ENCODE measurements at regions not wholly inside any gene's neighbourhood (a gene's known extent, or its start where the extent isn't known, plus 50 kb on each side); places are given as distances from the start of the nearest gene placed in this dataset.
"Not testable (repeated sequence)": the region's sequence is repeated elsewhere in the genome, so short reads cannot be mapped to it uniquely, and the experiment has no call there.

GRCh38 chr4:132382243-132382642 is 766.9 kb upstream of the PCDH10 start:
- DNase-seq (ENCODE audit: low read depth): no peak

- no peak for DNase-seq (ENCODE audit: low read depth)
These were observed 765.4 kb upstream of the PCDH10 start for GRCh38 chr4:132383571-132384199.

- DNase-seq (ENCODE audit: low read depth): no peak
These were observed 764.4 kb upstream of the PCDH10 start for GRCh38 chr4:132384709-132385108.

- DNase-seq (ENCODE audit: low read depth): no peak
These were observed 763.0 kb upstream of the PCDH10 start for GRCh38 chr4:132386130-132386529.

GRCh38 chr4:132387060-132387459 is 762.0 kb upstream of the PCDH10 start:
- DNase-seq (ENCODE audit: low read depth): no peak

- DNase-seq (ENCODE audit: low read depth): no peak
These were observed 753.5 kb upstream of the PCDH10 start for GRCh38 chr4:132395561-132395960.

DNA sequence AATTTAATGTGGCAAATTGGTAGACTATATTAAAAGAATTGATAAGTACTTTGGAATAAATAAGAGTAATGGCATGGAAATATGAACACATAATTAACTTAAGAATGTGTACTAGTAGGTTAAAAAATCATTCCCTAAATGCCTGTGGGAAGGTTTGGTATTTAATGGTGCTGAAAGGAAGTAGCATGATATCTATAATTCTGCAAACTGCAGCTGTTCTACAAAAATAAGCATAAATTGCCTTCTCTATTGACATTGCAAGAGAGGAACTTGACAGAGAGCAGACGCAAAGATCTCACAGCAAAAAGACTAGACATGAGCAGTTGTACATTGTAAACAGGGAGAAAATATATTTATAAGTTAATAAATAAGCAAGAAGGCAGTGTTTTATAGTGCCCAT is 752.5 kb upstream of the PCDH10 start:
- DNase-seq (ENCODE audit: low read depth): no peak

DNA sequence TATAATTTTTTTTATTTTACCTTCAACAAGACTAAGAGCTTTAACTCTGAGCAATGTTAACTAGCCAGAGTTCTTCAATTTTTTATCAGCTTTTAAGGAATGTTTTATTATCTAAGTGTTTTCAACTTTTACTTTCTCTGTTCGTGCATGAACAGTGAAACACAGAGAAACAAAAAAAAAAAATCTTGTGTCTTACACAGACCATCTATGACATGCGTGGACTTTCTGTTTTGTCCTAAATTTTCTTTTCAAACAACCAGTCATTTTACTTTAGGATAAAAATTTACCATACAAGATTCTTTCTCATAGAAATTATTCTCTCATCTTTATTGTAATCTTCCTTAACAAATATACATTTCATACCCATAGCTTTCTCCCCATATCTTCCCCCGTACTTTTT is 731.9 kb upstream of the PCDH10 start:
- DNase-seq (ENCODE audit: low read depth): no peak

- no peak for DNase-seq (ENCODE audit: low read depth)
These were observed 722.0 kb upstream of the PCDH10 start for GRCh38 chr4:132427125-132427524.

- no peak for DNase-seq (ENCODE audit: low read depth)
These were observed 712.0 kb upstream of the PCDH10 start for GRCh38 chr4:132437117-132437516.

- no peak for DNase-seq (ENCODE audit: low read depth)
These were observed 703.7 kb upstream of the PCDH10 start for GRCh38 chr4:132445386-132445785.

DNA sequence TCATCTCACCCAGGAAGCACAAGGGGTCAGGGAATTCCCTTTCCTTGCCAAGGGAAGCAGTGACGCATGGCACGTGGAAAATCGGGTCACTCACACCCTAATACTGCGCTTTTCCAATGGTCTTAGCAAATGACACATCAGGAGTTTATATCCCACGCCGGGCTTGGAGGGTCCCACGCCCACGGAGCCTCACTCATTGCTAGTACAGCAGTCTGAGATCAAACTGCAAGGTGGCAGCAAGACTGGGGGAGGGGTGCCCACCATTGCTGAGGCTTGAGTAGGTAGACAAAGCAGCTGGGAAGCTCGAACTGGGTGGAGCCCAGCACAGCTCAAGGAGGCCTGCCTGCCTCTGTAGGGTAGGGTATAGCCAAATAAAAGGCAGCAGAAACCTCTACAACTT is 691.1 kb upstream of the PCDH10 start:
- DNase-seq (ENCODE audit: low read depth): not testable (repeated sequence)

DNA sequence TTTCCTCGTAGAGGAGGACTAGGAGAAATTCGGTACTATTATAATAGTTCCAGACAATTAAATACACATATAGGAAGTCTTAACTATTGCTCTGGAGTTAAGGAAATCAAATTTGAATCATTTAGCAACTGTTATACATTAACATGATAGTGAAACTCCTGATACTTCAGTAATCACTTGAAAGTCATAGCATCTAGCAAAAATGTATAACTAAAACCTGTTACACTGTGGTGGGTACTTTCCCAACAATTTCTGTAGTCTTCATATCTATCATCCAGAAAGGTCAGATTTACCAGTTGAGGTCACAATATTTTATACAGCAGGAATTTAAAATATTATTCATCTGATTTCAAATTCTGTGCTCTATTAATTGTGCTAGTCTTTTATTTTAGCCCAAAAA is 669.6 kb upstream of the PCDH10 start:
- no peak for DNase-seq (ENCODE audit: low read depth)

DNA sequence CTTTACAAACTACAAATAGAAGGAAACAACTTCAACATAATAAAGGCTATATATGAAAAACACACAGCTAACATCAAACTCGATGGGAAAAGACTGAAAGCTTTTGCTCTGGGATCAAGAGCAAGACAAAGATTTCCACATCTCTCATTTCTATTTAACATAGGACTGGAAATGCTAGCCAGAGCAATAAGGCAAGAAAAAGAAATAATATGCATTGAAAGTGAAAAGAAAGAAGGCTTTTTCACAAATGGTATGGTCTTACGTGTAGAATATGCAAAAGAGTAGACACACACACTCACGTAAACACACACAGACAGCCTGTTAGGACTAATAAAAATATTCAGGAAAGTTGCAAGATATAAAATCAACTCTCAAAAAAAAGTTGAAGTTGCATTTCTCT is 660.5 kb upstream of the PCDH10 start:
- no peak for DNase-seq (ENCODE audit: low read depth)

DNA sequence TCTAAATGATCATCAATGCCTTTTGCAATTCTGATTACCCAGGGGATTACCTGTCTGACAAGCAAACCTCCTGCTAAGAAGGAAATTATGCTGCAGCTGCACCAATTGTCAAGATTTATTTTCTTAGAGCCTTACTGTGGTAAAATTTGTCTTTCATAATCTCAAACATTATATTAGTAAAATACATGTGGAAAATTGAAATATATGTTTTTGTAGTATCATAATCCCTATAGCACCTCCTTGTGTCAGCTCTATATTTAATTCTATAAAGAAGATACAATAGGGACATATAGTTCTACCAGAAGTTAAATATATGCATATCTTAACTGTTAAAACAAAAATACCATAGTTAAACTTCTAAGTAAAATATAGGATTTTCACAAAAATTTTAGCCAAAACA is 655.6 kb upstream of the PCDH10 start:
- DNase-seq (ENCODE audit: low read depth): no peak

GRCh38 chr4:132495267-132495812 is 653.8 kb upstream of the PCDH10 start:
- DNase-seq (ENCODE audit: low read depth): not testable (repeated sequence)

DNA sequence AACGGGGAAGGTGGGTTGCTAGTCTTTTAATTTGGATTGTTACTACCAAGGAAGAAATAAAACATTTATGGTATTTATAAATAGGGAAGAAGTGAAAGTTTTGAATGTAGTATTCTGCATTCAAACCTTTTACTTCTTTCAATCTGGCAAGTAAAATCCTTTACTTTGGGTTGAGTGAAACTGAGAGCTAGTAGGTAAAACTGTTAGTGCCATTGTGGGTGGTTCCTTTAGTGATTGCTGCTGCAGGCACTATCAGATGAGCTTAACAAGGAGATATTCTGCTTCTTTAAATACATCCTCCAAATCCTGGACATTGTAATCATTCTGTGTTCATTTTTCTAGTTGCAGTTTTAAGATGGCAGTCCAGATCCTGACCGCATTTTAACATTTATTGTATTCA is 650.9 kb upstream of the PCDH10 start:
- no peak for DNase-seq (ENCODE audit: low read depth)

GRCh38 chr4:132502096-132502552 is 647.0 kb upstream of the PCDH10 start:
- no peak for DNase-seq (ENCODE audit: low read depth)

GRCh38 chr4:132504438-132504837 is 644.7 kb upstream of the PCDH10 start:
- no peak for DNase-seq (ENCODE audit: low read depth)

DNA sequence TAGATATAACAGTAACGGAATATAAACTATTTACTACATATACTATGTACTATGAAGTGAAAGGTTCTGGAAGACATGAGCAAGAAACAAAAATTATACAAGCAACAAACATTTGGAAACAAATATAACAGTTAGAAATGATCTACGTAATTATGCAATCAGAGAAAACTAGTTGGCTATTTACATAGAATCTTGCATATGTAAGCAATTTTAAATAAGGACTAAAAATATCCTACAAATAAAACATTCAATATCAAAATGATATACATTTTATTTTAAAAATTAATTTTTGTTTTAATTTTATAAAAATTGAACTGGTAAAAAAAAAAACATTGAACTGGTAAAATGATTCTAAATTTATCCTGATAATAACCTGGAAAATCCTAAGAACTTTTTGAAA is 642.5 kb upstream of the PCDH10 start:
- DNase-seq (ENCODE audit: low read depth): no peak

DNA sequence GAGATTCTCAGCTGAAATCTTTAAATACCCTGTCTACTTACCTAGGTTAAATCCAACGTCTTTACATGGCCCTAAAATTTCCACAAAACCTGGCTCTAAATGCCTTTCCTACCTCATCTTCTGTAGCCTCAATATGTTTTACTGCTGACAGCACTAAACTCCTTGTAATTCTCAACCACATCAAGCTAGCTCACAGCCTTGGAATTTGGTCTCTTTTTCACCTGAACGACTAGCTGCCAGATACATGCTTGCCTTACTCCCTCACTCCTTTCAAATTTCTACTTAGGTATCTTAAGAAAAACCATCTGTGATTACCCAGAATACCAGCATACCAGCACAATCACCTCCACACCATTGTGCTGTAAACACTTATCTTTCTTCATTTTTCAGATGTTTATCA is 635.6 kb upstream of the PCDH10 start:
- no peak for DNase-seq (ENCODE audit: low read depth)

DNA sequence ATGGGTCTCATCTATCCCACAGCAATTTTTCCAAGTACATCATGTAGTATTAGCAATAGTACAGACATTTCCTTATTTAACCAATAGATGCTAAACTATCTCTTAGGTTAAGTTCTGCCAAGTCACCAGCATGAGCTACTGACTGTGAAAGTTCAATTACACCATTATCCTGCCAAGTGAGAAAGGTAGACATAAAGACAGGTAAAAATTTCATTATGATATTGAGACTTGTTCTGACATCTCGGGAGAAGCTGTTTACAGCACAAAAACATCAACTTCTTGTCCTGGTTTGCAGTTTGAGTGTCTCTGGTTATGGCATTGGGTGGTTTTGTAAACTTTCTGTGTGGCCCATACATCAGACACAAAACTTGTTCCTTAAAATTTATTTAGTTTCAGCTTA is 622.4 kb upstream of the PCDH10 start:
- no peak for DNase-seq (ENCODE audit: low read depth)

GRCh38 chr4:132527817-132528216 is 621.3 kb upstream of the PCDH10 start:
- DNase-seq (ENCODE audit: low read depth): no peak

DNA sequence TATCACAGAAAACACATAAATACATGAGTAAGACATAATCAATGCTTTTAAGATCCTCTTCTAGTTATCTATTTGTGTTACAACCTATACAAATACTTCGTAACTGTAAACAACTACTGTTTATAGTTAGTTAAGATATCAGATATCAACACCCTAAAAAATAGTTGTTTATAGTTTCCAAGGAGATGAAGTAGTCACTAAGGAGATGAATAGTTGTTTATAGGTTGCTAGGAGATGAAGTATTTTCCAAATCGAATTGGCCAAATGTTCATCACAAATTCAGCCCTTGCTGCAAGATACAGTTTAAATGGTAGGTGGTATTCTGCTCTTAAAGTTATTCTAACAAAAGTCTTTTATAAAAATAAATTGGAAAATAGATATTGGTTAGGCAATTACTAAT is 618.2 kb upstream of the PCDH10 start:
- DNase-seq (ENCODE audit: low read depth): no peak

Data from activated gamma-delta T cell treated with anti-CD3 and anti-CD28 coated beads, Interleukin-2, amount 50 U/mL, for 16 hours (primary cell).